SK-N-SH (cell line): ENCODE measurements at regions not wholly inside any gene's neighbourhood (a gene's known extent, or its start where the extent isn't known, plus 50 kb on each side); places are given as distances from the start of the nearest gene placed in this dataset.

ENCODE experiments used
- CTCF ChIP-seq: fragments of 200-600 bp; sonication (generic); IDR thresholded peaks from 2 replicates; pipeline ENCODE4 v1.6.1; 2017; ENCODE audit warnings: antibody characterized with exemption, mild to moderate bottlenecking, moderate library complexity
- EZH2phosphoT487 ChIP-seq: fragments of 200-600 bp; sonication (generic); IDR thresholded peaks from 2 replicates; pipeline ENCODE4 v1.6.1; 2017; ENCODE audit warnings: low read depth, mixed run types, mild to moderate bottlenecking, antibody characterized with exemption, moderate library complexity, borderline replicate concordance
- FOXJ3 ChIP-seq: sonication (generic); formaldehyde crosslinking; IDR thresholded peaks from 2 replicates; pipeline ENCODE4 v1.5.1; 2020; ENCODE audit warnings: mild to moderate bottlenecking, missing genetic modification reagents
- MAX ChIP-seq: IDR thresholded peaks from 2 replicates; pipeline ENCODE4 v1.4.0; 2012; ENCODE audit warnings: low read depth
- RCOR1 ChIP-seq: fragments of 150-350 bp; IDR thresholded peaks from 2 replicates; pipeline ENCODE4 v1.6.1; 2017; ENCODE audit warnings: antibody characterized with exemption, low read length
- REST ChIP-seq: IDR thresholded peaks from 2 replicates; pipeline ENCODE4 v1.6.1; 2012; ENCODE audit warnings: mild to moderate bottlenecking, low read depth, low read length, moderate library complexity
- RXRA ChIP-seq: IDR thresholded peaks from 2 replicates; pipeline ENCODE4 v1.4.0; 2012; ENCODE audit warnings: low read depth, mild to moderate bottlenecking, borderline replicate concordance
- TAF1 ChIP-seq: IDR thresholded peaks from 2 replicates; pipeline ENCODE4 v1.6.1; 2012; ENCODE audit warnings: low read depth, mild to moderate bottlenecking, low read length, moderate library complexity, borderline replicate concordance
- USF1 ChIP-seq: IDR thresholded peaks from 2 replicates; pipeline ENCODE4 v1.4.0; 2012; ENCODE audit warnings: low read depth, borderline replicate concordance

- TF ChIP-seq MAX (no peak), REST (no peak), CTCF (no peak), FOXJ3 (CRISPR knock-in tag) (no peak), TAF1 (no peak), EZH2phosphoT487 (no peak), RXRA (no peak), USF1 (no peak), RCOR1 (no peak)
Measured at GRCh38 chr13:85333506-85334020, 465.7 kb downstream of the SLITRK6 start.
